DND-41 (cell line): ENCODE measurements at regions not wholly inside any gene's neighbourhood (a gene's known extent, or its start where the extent isn't known, plus 50 kb on each side); places are given as distances from the start of the nearest gene placed in this dataset.

Experiments used
- EZH2 ChIP-seq: IDR thresholded peaks from 3 replicates; pipeline ENCODE4 v1.6.1; 2012; ENCODE audit warnings: borderline replicate concordance, low read depth, mild to moderate bottlenecking, moderate library complexity, low read length, inconsistent platforms; ENCODE audit not compliant: severe bottlenecking
- TF ChIP-seq, protein P1 (sequence below): IDR thresholded peaks from 2 replicates; pipeline ENCODE4 v1.5.1; 2012; ENCODE audit warnings: borderline replicate concordance, low read length, moderate library complexity, mild to moderate bottlenecking; ENCODE audit not compliant: poor library complexity, severe bottlenecking; ENCODE audit errors: extremely low read depth

DNA sequence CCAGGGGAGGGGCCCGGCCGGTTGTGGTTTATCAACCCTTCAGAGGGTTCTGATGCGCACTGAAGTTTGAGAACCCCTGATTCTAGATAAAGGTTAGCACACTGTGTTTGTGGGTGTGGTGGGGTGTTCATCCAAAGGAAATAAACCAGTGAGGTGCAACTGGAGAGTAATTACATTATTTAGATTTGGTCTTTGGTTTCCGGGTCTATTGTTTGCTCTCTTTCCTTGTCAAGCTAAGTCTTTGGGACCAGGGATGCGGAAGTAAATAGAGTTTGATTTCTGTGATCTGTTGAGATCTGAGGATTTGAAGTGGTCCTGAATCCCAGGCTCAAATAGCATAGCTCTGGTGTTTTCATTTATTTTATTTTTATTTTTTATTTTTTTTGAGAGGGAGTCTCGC, 50.5 kb upstream of the CLMP start:
- no peak for TF ChIP-seq EZH2
- TF ChIP-seq, protein P1, sequence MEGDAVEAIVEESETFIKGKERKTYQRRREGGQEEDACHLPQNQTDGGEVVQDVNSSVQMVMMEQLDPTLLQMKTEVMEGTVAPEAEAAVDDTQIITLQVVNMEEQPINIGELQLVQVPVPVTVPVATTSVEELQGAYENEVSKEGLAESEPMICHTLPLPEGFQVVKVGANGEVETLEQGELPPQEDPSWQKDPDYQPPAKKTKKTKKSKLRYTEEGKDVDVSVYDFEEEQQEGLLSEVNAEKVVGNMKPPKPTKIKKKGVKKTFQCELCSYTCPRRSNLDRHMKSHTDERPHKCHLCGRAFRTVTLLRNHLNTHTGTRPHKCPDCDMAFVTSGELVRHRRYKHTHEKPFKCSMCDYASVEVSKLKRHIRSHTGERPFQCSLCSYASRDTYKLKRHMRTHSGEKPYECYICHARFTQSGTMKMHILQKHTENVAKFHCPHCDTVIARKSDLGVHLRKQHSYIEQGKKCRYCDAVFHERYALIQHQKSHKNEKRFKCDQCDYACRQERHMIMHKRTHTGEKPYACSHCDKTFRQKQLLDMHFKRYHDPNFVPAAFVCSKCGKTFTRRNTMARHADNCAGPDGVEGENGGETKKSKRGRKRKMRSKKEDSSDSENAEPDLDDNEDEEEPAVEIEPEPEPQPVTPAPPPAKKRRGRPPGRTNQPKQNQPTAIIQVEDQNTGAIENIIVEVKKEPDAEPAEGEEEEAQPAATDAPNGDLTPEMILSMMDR, result no peak
